Neural progenitor cell (in vitro differentiated cells): ENCODE measurements at regions not wholly inside any gene's neighbourhood (a gene's known extent, or its start where the extent isn't known, plus 50 kb on each side); places are given as distances from the start of the nearest gene placed in this dataset.
"Not testable (repeated sequence)": the region's sequence is repeated elsewhere in the genome, so short reads cannot be mapped to it uniquely, and the experiment has no call there.

ENCODE experiments used
- DNase-seq: peaks from one replicate; pipeline ENCODE4 v3.0.0-alpha.2; 2016; ENCODE audit warnings: low spot score
- H2AFZ ChIP-seq: fragments of 200-600 bp; sonication (generic); replicated peaks from 2 replicates; pipeline ENCODE4 v1.6.1; 2016; ENCODE audit warnings: antibody characterized with exemption
- H3F3A ChIP-seq: fragments of 200-600 bp; sonication (generic); 2 replicates; pipeline ENCODE4 v1.6.1; 2016; ENCODE audit warnings: antibody characterized with exemption, low read depth
- H3K27ac ChIP-seq: fragments of 200-600 bp; sonication (generic); 2 replicates; pipeline ENCODE4 v1.5.1; 2016; ENCODE audit warnings: mild to moderate bottlenecking
- H3K27me3 ChIP-seq: fragments of 200-600 bp; sonication (generic); 2 replicates; pipeline ENCODE4 v1.6.1; 2016; ENCODE audit warnings: mild to moderate bottlenecking, moderate library complexity
- H3K36me3 ChIP-seq: fragments of 200-600 bp; sonication (generic); 2 replicates; pipeline ENCODE4 v1.5.1; 2016
- H3K4me1 ChIP-seq: fragments of 200-600 bp; sonication (generic); 2 replicates; pipeline ENCODE4 v1.6.1; 2016; ENCODE audit warnings: mixed run types
- H3K4me2 ChIP-seq: fragments of 200-600 bp; sonication (generic); 2 replicates; pipeline ENCODE4 v1.6.1; 2016
- H3K4me3 ChIP-seq: fragments of 200-600 bp; sonication (generic); 2 replicates; pipeline ENCODE4 v1.5.1; 2016
- H3K79me2 ChIP-seq: fragments of 200-600 bp; sonication (generic); 2 replicates; pipeline ENCODE4 v1.6.1; 2016; ENCODE audit warnings: low read depth
- H3K9ac ChIP-seq: fragments of 200-600 bp; sonication (generic); 2 replicates; pipeline ENCODE4 v1.6.1; 2016
- H3K9me3 ChIP-seq: fragments of 200-600 bp; sonication (generic); 2 replicates; pipeline ENCODE4 v1.5.1; 2016; ENCODE audit warnings: low read depth
- H4K20me1 ChIP-seq: fragments of 200-600 bp; sonication (generic); 2 replicates; pipeline ENCODE4 v1.6.1; 2016; ENCODE audit warnings: low read depth
- H3K27ac Mint-ChIP-seq: 3 replicates; pipeline ENCODE4 v1.8.0; 2021; ENCODE audit warnings: mixed read lengths
- H3K27me3 Mint-ChIP-seq: 2 replicates; pipeline ENCODE4 v1.8.0; 2022; ENCODE audit warnings: low read depth, mild to moderate bottlenecking, inconsistent platforms, moderate library complexity, mixed read lengths; ENCODE audit not compliant: insufficient read depth
- H3K36me3 Mint-ChIP-seq: 3 replicates; pipeline ENCODE4 v1.8.0; 2021; ENCODE audit warnings: mixed read lengths
- H3K4me1 Mint-ChIP-seq: 3 replicates; pipeline ENCODE4 v1.8.0; 2021; ENCODE audit warnings: mixed read lengths
- H3K4me3 Mint-ChIP-seq: 3 replicates; pipeline ENCODE4 v1.8.0; 2021; ENCODE audit warnings: mild to moderate bottlenecking, moderate library complexity, mixed read lengths
- H3K9me3 Mint-ChIP-seq: 3 replicates; pipeline ENCODE4 v1.8.0; 2020; ENCODE audit warnings: mixed read lengths
- CTCF ChIP-seq: fragments of 200-600 bp; sonication (generic); IDR thresholded peaks from 2 replicates; pipeline ENCODE4 v1.5.1; 2017; ENCODE audit warnings: antibody characterized with exemption, mild to moderate bottlenecking
- EZH2 ChIP-seq: fragments of 200-600 bp; sonication (generic); IDR thresholded peaks from 2 replicates; pipeline ENCODE4 v1.6.1; 2017; ENCODE audit warnings: antibody characterized with exemption, mild to moderate bottlenecking, moderate library complexity
- EZH2phosphoT487 ChIP-seq: fragments of 200-600 bp; sonication (generic); IDR thresholded peaks from 2 replicates; pipeline ENCODE4 v1.6.1; 2017; ENCODE audit warnings: antibody characterized with exemption

- Mint-ChIP-seq H3K36me3 (no peaks in the 10 kb centered on the region), H3K4me1 (peaks cover 20% of the 10 kb centered on the region), H3K27me3 (peaks cover 2% of the 10 kb centered on the region), H3K4me3 (no peak overlapping the region), H3K9me3 (peaks cover 4% of the 10 kb centered on the region), H3K27ac (no peak overlapping the region)
- no peaks in the 10 kb centered on the region for H3K4me1 ChIP-seq
- H3K27me3 ChIP-seq, result no peaks in the 10 kb centered on the region
- TF ChIP-seq EZH2 (no peak), CTCF (no peak), EZH2phosphoT487 (no peak)
- DNase-seq, result no peak
- no peak overlapping the region for H3K4me3 ChIP-seq
- H3K27ac ChIP-seq, result no peak overlapping the region
- no peaks in the 10 kb centered on the region for H3K36me3 ChIP-seq
- H4K20me1 ChIP-seq, result no peaks in the 10 kb centered on the region
- H3K9me3 ChIP-seq, result no peaks in the 10 kb centered on the region
- H3K9ac ChIP-seq, result no peak overlapping the region
- H3F3A ChIP-seq, result no peaks in the 10 kb centered on the region
- no peaks in the 10 kb centered on the region for H3K79me2 ChIP-seq
- H3K4me2 ChIP-seq, result no peak overlapping the region
- H2AFZ ChIP-seq, result no peak overlapping the region
These were observed 70.8 kb upstream of the TEAD1 start for GRCh38 chr11:12603143-12604088.

- H3K36me3 Mint-ChIP-seq, result no peaks in the 10 kb centered on the region
- no peaks in the 10 kb centered on the region for H3K79me2 ChIP-seq
- TF ChIP-seq CTCF (no peak), EZH2phosphoT487 (no peak), EZH2 (no peak)
- no peak overlapping the region for H3K4me3 Mint-ChIP-seq
- H3K4me3 ChIP-seq, result no peak overlapping the region
- no peak overlapping the region for H3K9ac ChIP-seq
- H3K27me3 Mint-ChIP-seq, result peaks cover 2% of the 10 kb centered on the region
- no peak for DNase-seq
- no peaks in the 10 kb centered on the region for H3K9me3 ChIP-seq
- no peak overlapping the region for H2AFZ ChIP-seq
- H3K4me1 Mint-ChIP-seq, result peaks cover 12% of the 10 kb centered on the region
- no peaks in the 10 kb centered on the region for H4K20me1 ChIP-seq
- peaks cover 5% of the 10 kb centered on the region for H3K9me3 Mint-ChIP-seq
- H3K4me2 ChIP-seq, result no peak overlapping the region
- H3K4me1 ChIP-seq, result no peaks in the 10 kb centered on the region
- H3K27ac Mint-ChIP-seq, result no peak overlapping the region
- H3K27ac ChIP-seq, result no peak overlapping the region
- H3K27me3 ChIP-seq, result no peaks in the 10 kb centered on the region
- no peaks in the 10 kb centered on the region for H3K36me3 ChIP-seq
- H3F3A ChIP-seq, result no peaks in the 10 kb centered on the region
These were observed 69.6 kb upstream of the TEAD1 start for GRCh38 chr11:12604557-12605153.

- Histone ChIP-seq H3K79me2 (no peaks in the 10 kb centered on the region), H3K36me3 (no peaks in the 10 kb centered on the region), H3K27ac (no peak overlapping the region), H3F3A (no peaks in the 10 kb centered on the region), H3K4me3 (no peak overlapping the region), H3K4me2 (no peak overlapping the region), H4K20me1 (no peaks in the 10 kb centered on the region), H3K9ac (no peak overlapping the region), H3K4me1 (no peaks in the 10 kb centered on the region), H3K27me3 (no peaks in the 10 kb centered on the region), H2AFZ (no peak overlapping the region), H3K9me3 (peaks cover 2% of the 10 kb centered on the region)
- Mint-ChIP-seq H3K27me3 (peaks cover 6% of the 10 kb centered on the region), H3K9me3 (peaks cover 19% of the 10 kb centered on the region), H3K4me3 (no peak overlapping the region), H3K36me3 (peaks cover 2% of the 10 kb centered on the region), H3K4me1 (peaks cover 5% of the 10 kb centered on the region), H3K27ac (no peak overlapping the region)
- TF ChIP-seq CTCF (no peak), EZH2 (no peak), EZH2phosphoT487 (no peak)
- no peak for DNase-seq
These were observed 67.6 kb upstream of the TEAD1 start for GRCh38 chr11:12606597-12606996.

- H3K27ac Mint-ChIP-seq, H3K36me3 Mint-ChIP-seq, H4K20me1 ChIP-seq, H3K4me1 Mint-ChIP-seq, H3F3A ChIP-seq, DNase-seq, H3K4me3 ChIP-seq, H3K79me2 ChIP-seq, H3K36me3 ChIP-seq, H3K4me1 ChIP-seq, H3K27me3 Mint-ChIP-seq, H3K9me3 ChIP-seq, H3K9ac ChIP-seq, H2AFZ ChIP-seq, H3K4me2 ChIP-seq, H3K27ac ChIP-seq, H3K27me3 ChIP-seq: not testable (repeated sequence)
- peak overlapping the region; percentile 47 for H3K4me3 Mint-ChIP-seq
- peaks cover 34% of the 10 kb centered on the region for H3K9me3 Mint-ChIP-seq
These were observed 65.5 kb upstream of the TEAD1 start for GRCh38 chr11:12608678-12609077.
